Neural cell (in vitro differentiated cells): ENCODE measurements at regions not wholly inside any gene's neighbourhood (a gene's known extent, or its start where the extent isn't known, plus 50 kb on each side); places are given as distances from the start of the nearest gene placed in this dataset.

Experiments
- H2AFZ ChIP-seq: fragments of 200-600, 300-800 bp; sonication (generic), shearing (Covaris generic); 2 replicates; pipeline ENCODE4 v1.6.0; 2014; ENCODE audit warnings: low read depth, mild to moderate bottlenecking, antibody characterized with exemption, low read length, moderate library complexity
- H3F3A ChIP-seq: fragments of 200-600 bp; shearing (Covaris generic); 2 replicates; pipeline ENCODE4 v1.6.1; 2016; ENCODE audit warnings: mild to moderate bottlenecking, moderate library complexity, mixed read lengths, antibody characterized with exemption, low read length; ENCODE audit not compliant: insufficient read depth, poor library complexity, severe bottlenecking
- H3K27ac ChIP-seq: fragments of 200-600, 300-800 bp; sonication (generic), shearing (Covaris generic); 2 replicates; pipeline ENCODE4 v1.5.1; 2014; ENCODE audit warnings: mild to moderate bottlenecking, low read length, moderate library complexity
- H3K27me3 ChIP-seq: fragments of 300-800, 200-600 bp; sonication (generic), shearing (Covaris generic); 2 replicates; pipeline ENCODE4 v1.6.0; 2014; ENCODE audit warnings: mild to moderate bottlenecking, low read depth, low read length, moderate library complexity; ENCODE audit not compliant: insufficient read depth
- H3K36me3 ChIP-seq: fragments of 300-800, 200-600 bp; sonication (generic), shearing (Covaris generic); 2 replicates; pipeline ENCODE4 v1.5.1; 2014; ENCODE audit warnings: mild to moderate bottlenecking, antibody characterized with exemption, low read length, moderate library complexity; ENCODE audit not compliant: insufficient read depth
- H3K4me2 ChIP-seq: fragments of 300-800, 200-600 bp; sonication (generic), shearing (Covaris generic); 2 replicates; pipeline ENCODE4 v1.6.0; 2014; ENCODE audit warnings: mild to moderate bottlenecking, low read length
- H3K4me3 ChIP-seq: fragments of 300-800, 200-600 bp; sonication (generic), shearing (Covaris generic); 2 replicates; pipeline ENCODE4 v1.5.1; 2014; ENCODE audit warnings: mild to moderate bottlenecking, low read length, moderate library complexity
- H3K79me2 ChIP-seq: fragments of 200-600 bp; shearing (Covaris generic); replicated peaks from 2 replicates; pipeline ENCODE4 v1.6.0; 2014; ENCODE audit warnings: mild to moderate bottlenecking, low read length, moderate library complexity; ENCODE audit not compliant: insufficient read depth
- H3K9ac ChIP-seq: fragments of 300-800, 200-600 bp; sonication (generic), shearing (Covaris generic); 2 replicates; pipeline ENCODE4 v1.6.1; 2016; ENCODE audit warnings: mild to moderate bottlenecking, low read length, mixed read lengths
- H3K9me2 ChIP-seq: fragments of 200-600 bp; shearing (Covaris generic); 2 replicates; pipeline ENCODE4 v1.6.1; 2016; ENCODE audit warnings: mild to moderate bottlenecking, low read length, mixed read lengths; ENCODE audit not compliant: insufficient read depth
- H3K9me3 ChIP-seq: fragments of 200-600, 300-800 bp; sonication (generic), shearing (Covaris generic); 2 replicates; pipeline ENCODE4 v1.6.1; 2016; ENCODE audit warnings: mild to moderate bottlenecking, mixed run types, low read length, moderate library complexity, mixed read lengths
- H4K20me1 ChIP-seq: fragments of 200-600 bp; shearing (Covaris generic); 2 replicates; pipeline ENCODE4 v1.6.1; 2016; ENCODE audit warnings: mild to moderate bottlenecking, mixed run types; ENCODE audit not compliant: insufficient read depth
- CTCF ChIP-seq: fragments of 450-650 bp; IDR thresholded peaks from 2 replicates; pipeline ENCODE4 v1.5.1; 2014; ENCODE audit warnings: antibody characterized with exemption, mild to moderate bottlenecking, moderate library complexity; ENCODE audit not compliant: poor library complexity, severe bottlenecking
- EP300 ChIP-seq: fragments of 450-650 bp; conservative IDR thresholded peaks from 2 replicates; pipeline ENCODE4 v1.6.1; 2014; ENCODE audit warnings: antibody characterized with exemption, mild to moderate bottlenecking, moderate library complexity; ENCODE audit not compliant: poor library complexity, severe bottlenecking
- EZH2 ChIP-seq: fragments of 200-600, 300-800 bp; shearing (Covaris generic), sonication (generic); IDR thresholded peaks from 2 replicates; pipeline ENCODE4 v1.6.1; 2014; ENCODE audit warnings: antibody characterized with exemption, low read length, borderline replicate concordance, mild to moderate bottlenecking; ENCODE audit not compliant: insufficient read depth, poor library complexity, severe bottlenecking
- MXI1 ChIP-seq: fragments of 450-650 bp; conservative IDR thresholded peaks from 2 replicates; pipeline ENCODE4 v1.6.1; 2014; ENCODE audit warnings: antibody characterized with exemption, mild to moderate bottlenecking; ENCODE audit not compliant: poor library complexity, severe bottlenecking
- POLR2AphosphoS5 ChIP-seq: IDR thresholded peaks from 2 replicates; pipeline ENCODE4 v1.6.1; 2012
- RAD21 ChIP-seq: fragments of 450-650 bp; conservative IDR thresholded peaks from 2 replicates; pipeline ENCODE4 v1.6.1; 2014; ENCODE audit warnings: antibody characterized with exemption, mild to moderate bottlenecking, moderate library complexity
- REST ChIP-seq: IDR thresholded peaks from 2 replicates; pipeline ENCODE4 v1.6.1; 2012; ENCODE audit warnings: borderline replicate concordance
- SMC3 ChIP-seq: fragments of 450-650 bp; conservative IDR thresholded peaks from 2 replicates; pipeline ENCODE4 v1.6.1; 2014; ENCODE audit warnings: antibody characterized with exemption, mild to moderate bottlenecking, moderate library complexity; ENCODE audit not compliant: poor library complexity
- TAF1 ChIP-seq: IDR thresholded peaks from 2 replicates; pipeline ENCODE4 v1.6.1; 2012; ENCODE audit warnings: low read depth

- no peak overlapping the region for H3K4me3 ChIP-seq
- no peak overlapping the region for H2AFZ ChIP-seq
- H3K9me2 ChIP-seq = no peaks in the 10 kb centered on the region
- no peaks in the 10 kb centered on the region for H3K79me2 ChIP-seq
- no peaks in the 10 kb centered on the region for H3K36me3 ChIP-seq
- no peak for TF ChIP-seq EP300
- no peak for TF ChIP-seq REST
- no peak for TF ChIP-seq POLR2AphosphoS5
- no peak for TF ChIP-seq TAF1
- no peak for TF ChIP-seq RAD21
- H3F3A ChIP-seq = no peaks in the 10 kb centered on the region
- no peak overlapping the region for H3K4me2 ChIP-seq
- H3K9me3 ChIP-seq = no peaks in the 10 kb centered on the region
- H3K27me3 ChIP-seq = no peaks in the 10 kb centered on the region
- H3K27ac ChIP-seq = no peak overlapping the region
- H3K9ac ChIP-seq = no peak overlapping the region
- no peaks in the 10 kb centered on the region for H4K20me1 ChIP-seq
Observed at GRCh38 chr16:6248199-6248598, 1084.4 kb upstream of the RBFOX1 start.

- Histone ChIP-seq H3K4me3 (no peak overlapping the region), H4K20me1 (no peaks in the 10 kb centered on the region), H3K9me3 (no peaks in the 10 kb centered on the region), H3K9ac (no peak overlapping the region), H2AFZ (no peak overlapping the region), H3K9me2 (no peaks in the 10 kb centered on the region), H3K27me3 (no peaks in the 10 kb centered on the region), H3F3A (no peaks in the 10 kb centered on the region), H3K36me3 (no peaks in the 10 kb centered on the region), H3K27ac (no peak overlapping the region), H3K4me2 (no peak overlapping the region), H3K79me2 (no peaks in the 10 kb centered on the region)
- TF ChIP-seq TAF1 (no peak), MXI1 (no peak), CTCF (no peak), SMC3 (no peak), RAD21 (no peak), EP300 (no peak), POLR2AphosphoS5 (no peak), EZH2 (no peak), REST (no peak)
Observed at GRCh38 chr16:6247775-6248174, 1084.9 kb upstream of the RBFOX1 start.
